ENCODE measurements at regions not wholly inside any gene's neighbourhood (a gene's known extent, or its start where the extent isn't known, plus 50 kb on each side); places are given as distances from the start of the nearest gene placed in this dataset.

DNA sequence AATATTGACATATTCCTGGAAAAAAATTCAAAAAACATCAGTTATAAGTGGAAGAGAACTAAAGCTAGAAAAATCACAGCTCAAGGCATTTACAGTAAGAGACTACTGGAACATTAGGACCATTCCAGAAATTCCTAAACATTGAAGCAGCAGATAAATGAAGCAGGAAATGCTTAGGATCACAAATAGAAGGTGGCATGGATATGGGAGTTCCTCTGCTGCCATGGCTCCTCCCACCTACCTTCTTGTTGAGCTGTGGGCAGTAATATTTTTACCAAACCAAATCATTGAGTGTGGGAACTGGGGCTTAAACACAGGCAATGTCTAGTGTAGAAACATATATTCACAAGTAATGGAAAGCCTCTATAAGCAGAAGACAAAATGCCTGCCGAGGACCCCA lies 292.8 kb downstream of the ANKRD7 start:
- H3K9me3 ChIP-seq: no peaks in the 10 kb centered on the region
- no peak for DNase-seq (ENCODE audit: low read depth in 1 of 2, low spot score in 1 of 2)
- WGBS (ENCODE audit: missing lambda C conversion rate): 0% methylated on average over 1 of the region's 1 CpG
- TF ChIP-seq MAFK (IDR thresholded peaks at IDR 0.05; ENCODE audit: partially characterized antibody): no peak
- no peak for TF ChIP-seq POLR2AphosphoS2 (conservative IDR thresholded peaks at IDR 0.05; ENCODE audit: low read length)
- TF ChIP-seq, protein P1, sequence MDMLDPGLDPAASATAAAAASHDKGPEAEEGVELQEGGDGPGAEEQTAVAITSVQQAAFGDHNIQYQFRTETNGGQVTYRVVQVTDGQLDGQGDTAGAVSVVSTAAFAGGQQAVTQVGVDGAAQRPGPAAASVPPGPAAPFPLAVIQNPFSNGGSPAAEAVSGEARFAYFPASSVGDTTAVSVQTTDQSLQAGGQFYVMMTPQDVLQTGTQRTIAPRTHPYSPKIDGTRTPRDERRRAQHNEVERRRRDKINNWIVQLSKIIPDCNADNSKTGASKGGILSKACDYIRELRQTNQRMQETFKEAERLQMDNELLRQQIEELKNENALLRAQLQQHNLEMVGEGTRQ (IDR thresholded peaks at IDR 0.05): no peak
- TF ChIP-seq NFE2L2 (conservative IDR thresholded peaks at IDR 0.05; ENCODE audit: low read length): no peak
- TF ChIP-seq, protein P2, sequence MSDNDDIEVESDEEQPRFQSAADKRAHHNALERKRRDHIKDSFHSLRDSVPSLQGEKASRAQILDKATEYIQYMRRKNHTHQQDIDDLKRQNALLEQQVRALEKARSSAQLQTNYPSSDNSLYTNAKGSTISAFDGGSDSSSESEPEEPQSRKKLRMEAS (IDR thresholded peaks at IDR 0.05): no peak
- TF ChIP-seq RAD21 (conservative IDR thresholded peaks at IDR 0.05 in 1 of 2, IDR thresholded peaks at IDR 0.05 in 1 of 2): no peak
- TF ChIP-seq, protein P3, sequence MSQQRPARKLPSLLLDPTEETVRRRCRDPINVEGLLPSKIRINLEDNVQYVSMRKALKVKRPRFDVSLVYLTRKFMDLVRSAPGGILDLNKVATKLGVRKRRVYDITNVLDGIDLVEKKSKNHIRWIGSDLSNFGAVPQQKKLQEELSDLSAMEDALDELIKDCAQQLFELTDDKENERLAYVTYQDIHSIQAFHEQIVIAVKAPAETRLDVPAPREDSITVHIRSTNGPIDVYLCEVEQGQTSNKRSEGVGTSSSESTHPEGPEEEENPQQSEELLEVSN (IDR thresholded peaks at IDR 0.05; ENCODE audit: borderline replicate concordance, low read depth): no peak
- TF ChIP-seq JUNB (IDR thresholded peaks at IDR 0.05): no peak
- TF ChIP-seq MAZ (IDR thresholded peaks at IDR 0.05; ENCODE audit: borderline replicate concordance, low read depth, low read length): no peak
- TF ChIP-seq, protein P4, sequence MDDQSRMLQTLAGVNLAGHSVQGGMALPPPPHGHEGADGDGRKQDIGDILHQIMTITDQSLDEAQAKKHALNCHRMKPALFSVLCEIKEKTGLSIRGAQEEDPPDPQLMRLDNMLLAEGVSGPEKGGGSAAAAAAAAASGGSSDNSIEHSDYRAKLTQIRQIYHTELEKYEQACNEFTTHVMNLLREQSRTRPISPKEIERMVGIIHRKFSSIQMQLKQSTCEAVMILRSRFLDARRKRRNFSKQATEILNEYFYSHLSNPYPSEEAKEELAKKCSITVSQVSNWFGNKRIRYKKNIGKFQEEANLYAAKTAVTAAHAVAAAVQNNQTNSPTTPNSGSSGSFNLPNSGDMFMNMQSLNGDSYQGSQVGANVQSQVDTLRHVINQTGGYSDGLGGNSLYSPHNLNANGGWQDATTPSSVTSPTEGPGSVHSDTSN (IDR thresholded peaks at IDR 0.05): no peak
- TF ChIP-seq ZC3H11A (IDR thresholded peaks at IDR 0.05): no peak
- no peak for TF ChIP-seq EHF (CRISPR knock-in tag; IDR thresholded peaks at IDR 0.05)
- FAIRE-seq: no peak
- ChIA-PET CTCF (no interaction called here), POLR2A (no interaction called here)
- no peak overlapping the region for H3K4me2 ChIP-seq
- no peaks in the 10 kb centered on the region for H3K4me1 ChIP-seq
- no peak for ATAC-seq
- no peak overlapping the region for H3K27ac ChIP-seq
- no peak overlapping the region for H3K4me3 ChIP-seq

DNA sequence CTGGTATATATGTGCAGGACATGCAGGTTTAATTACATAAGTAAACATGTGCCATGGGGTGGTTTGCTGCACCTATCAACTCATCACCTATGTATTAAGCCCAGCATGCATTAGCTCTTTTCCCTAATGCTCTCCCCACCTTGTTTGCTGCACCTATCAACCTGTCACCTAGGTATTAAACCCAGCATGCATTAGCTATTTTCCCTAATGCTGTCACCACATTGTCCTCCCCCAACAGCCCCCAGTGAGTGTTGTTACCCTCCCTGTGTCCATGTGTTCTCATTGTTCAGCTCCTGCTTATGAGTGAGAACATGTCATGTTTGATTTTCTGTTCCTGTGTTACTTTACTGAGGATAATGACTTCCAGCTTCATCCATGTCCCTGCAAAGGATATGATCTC lies 300.5 kb downstream of the ANKRD7 start:
- ChIA-PET CTCF (no interaction called here), POLR2A (no interaction called here)
- Histone ChIP-seq H3K27ac (no peak overlapping the region), H3K4me3 (no peak overlapping the region), H3K4me1 (no peaks in the 10 kb centered on the region), H3K4me2 (no peak overlapping the region), H3K9me3 (no peaks in the 10 kb centered on the region)
- ATAC-seq (no peak), FAIRE-seq (no peak), DNase-seq (ENCODE audit: low read depth in 1 of 2, low spot score in 1 of 2) (no peak)
- no peak for TF ChIP-seq ZFP36 (IDR thresholded peaks at IDR 0.05; ENCODE audit: borderline replicate concordance, partially characterized antibody)
- TF ChIP-seq, protein P5, sequence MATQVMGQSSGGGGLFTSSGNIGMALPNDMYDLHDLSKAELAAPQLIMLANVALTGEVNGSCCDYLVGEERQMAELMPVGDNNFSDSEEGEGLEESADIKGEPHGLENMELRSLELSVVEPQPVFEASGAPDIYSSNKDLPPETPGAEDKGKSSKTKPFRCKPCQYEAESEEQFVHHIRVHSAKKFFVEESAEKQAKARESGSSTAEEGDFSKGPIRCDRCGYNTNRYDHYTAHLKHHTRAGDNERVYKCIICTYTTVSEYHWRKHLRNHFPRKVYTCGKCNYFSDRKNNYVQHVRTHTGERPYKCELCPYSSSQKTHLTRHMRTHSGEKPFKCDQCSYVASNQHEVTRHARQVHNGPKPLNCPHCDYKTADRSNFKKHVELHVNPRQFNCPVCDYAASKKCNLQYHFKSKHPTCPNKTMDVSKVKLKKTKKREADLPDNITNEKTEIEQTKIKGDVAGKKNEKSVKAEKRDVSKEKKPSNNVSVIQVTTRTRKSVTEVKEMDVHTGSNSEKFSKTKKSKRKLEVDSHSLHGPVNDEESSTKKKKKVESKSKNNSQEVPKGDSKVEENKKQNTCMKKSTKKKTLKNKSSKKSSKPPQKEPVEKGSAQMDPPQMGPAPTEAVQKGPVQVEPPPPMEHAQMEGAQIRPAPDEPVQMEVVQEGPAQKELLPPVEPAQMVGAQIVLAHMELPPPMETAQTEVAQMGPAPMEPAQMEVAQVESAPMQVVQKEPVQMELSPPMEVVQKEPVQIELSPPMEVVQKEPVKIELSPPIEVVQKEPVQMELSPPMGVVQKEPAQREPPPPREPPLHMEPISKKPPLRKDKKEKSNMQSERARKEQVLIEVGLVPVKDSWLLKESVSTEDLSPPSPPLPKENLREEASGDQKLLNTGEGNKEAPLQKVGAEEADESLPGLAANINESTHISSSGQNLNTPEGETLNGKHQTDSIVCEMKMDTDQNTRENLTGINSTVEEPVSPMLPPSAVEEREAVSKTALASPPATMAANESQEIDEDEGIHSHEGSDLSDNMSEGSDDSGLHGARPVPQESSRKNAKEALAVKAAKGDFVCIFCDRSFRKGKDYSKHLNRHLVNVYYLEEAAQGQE (IDR thresholded peaks at IDR 0.05): no peak
- no peak for TF ChIP-seq CEBPB (IDR thresholded peaks at IDR 0.05)
- no peak for TF ChIP-seq FOSB (CRISPR knock-in tag; IDR thresholded peaks at IDR 0.05)
- TF ChIP-seq HOXB5 (CRISPR knock-in tag; IDR thresholded peaks at IDR 0.05): no peak
- TF ChIP-seq, protein P3 (IDR thresholded peaks at IDR 0.05; ENCODE audit: borderline replicate concordance, low read depth): no peak

DNA sequence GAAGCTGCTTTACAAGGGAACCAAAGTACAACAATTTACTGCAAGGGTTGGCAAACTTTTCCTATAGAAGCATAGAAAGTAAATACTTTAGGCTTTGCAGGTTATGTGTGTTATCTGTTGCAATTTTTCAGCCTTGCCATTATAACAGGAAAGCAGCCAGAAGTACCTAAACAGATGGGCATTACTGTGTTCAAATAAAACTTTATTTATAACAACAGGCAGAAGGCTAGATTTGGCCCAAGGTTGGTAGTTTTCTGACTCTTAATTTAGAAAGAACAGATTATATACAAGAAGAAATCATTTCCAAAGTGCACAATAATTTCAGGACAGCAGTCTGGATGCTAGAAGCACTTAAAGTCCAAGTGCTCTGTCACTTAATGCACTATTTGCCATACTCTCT lies 307.1 kb downstream of the ANKRD7 start:
- no peak overlapping the region for H3K4me3 ChIP-seq
- H3K27ac ChIP-seq: no peak overlapping the region
- no peak overlapping the region for H3K4me2 ChIP-seq
- ChIA-PET POLR2A (no interaction called here), CTCF (no interaction called here)
- ATAC-seq: no peak
- FAIRE-seq: no peak
- no peaks in the 10 kb centered on the region for H3K4me1 ChIP-seq
- H3K9me3 ChIP-seq: no peaks in the 10 kb centered on the region
- DNase-seq (ENCODE audit: low read depth in 1 of 2, low spot score in 1 of 2): no peak
- no peak for TF ChIP-seq SMC3 (IDR thresholded peaks at IDR 0.05)
- no peak for TF ChIP-seq TFCP2L1 (CRISPR knock-in tag; IDR thresholded peaks at IDR 0.05)
- no peak for TF ChIP-seq PHF8 (IDR thresholded peaks at IDR 0.05; ENCODE audit: borderline replicate concordance, low read depth)
- TF ChIP-seq MAFK (IDR thresholded peaks at IDR 0.05; ENCODE audit: partially characterized antibody): no peak
- TF ChIP-seq, protein P6, sequence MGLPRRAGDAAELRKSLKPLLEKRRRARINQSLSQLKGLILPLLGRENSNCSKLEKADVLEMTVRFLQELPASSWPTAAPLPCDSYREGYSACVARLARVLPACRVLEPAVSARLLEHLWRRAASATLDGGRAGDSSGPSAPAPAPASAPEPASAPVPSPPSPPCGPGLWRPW (IDR thresholded peaks at IDR 0.05): no peak
- TF ChIP-seq, protein P7, sequence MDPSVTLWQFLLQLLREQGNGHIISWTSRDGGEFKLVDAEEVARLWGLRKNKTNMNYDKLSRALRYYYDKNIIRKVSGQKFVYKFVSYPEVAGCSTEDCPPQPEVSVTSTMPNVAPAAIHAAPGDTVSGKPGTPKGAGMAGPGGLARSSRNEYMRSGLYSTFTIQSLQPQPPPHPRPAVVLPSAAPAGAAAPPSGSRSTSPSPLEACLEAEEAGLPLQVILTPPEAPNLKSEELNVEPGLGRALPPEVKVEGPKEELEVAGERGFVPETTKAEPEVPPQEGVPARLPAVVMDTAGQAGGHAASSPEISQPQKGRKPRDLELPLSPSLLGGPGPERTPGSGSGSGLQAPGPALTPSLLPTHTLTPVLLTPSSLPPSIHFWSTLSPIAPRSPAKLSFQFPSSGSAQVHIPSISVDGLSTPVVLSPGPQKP (IDR thresholded peaks at IDR 0.05; ENCODE audit: low read depth, low read length): no peak
- TF ChIP-seq, protein P8, sequence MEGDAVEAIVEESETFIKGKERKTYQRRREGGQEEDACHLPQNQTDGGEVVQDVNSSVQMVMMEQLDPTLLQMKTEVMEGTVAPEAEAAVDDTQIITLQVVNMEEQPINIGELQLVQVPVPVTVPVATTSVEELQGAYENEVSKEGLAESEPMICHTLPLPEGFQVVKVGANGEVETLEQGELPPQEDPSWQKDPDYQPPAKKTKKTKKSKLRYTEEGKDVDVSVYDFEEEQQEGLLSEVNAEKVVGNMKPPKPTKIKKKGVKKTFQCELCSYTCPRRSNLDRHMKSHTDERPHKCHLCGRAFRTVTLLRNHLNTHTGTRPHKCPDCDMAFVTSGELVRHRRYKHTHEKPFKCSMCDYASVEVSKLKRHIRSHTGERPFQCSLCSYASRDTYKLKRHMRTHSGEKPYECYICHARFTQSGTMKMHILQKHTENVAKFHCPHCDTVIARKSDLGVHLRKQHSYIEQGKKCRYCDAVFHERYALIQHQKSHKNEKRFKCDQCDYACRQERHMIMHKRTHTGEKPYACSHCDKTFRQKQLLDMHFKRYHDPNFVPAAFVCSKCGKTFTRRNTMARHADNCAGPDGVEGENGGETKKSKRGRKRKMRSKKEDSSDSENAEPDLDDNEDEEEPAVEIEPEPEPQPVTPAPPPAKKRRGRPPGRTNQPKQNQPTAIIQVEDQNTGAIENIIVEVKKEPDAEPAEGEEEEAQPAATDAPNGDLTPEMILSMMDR (IDR thresholded peaks at IDR 0.05): no peak
